PC-9 (cell line): ENCODE measurements at regions not wholly inside any gene's neighbourhood (a gene's known extent, or its start where the extent isn't known, plus 50 kb on each side); places are given as distances from the start of the nearest gene placed in this dataset.

Experiments used
- EZH2 ChIP-seq: fragments of 200-600 bp; sonication (generic); IDR thresholded peaks from 2 replicates; pipeline ENCODE4 v1.8.0; 2017; ENCODE audit warnings: antibody characterized with exemption, low read depth
- TF ChIP-seq, protein P1 (sequence below): fragments of 200-600 bp; sonication (generic); conservative IDR thresholded peaks from 2 replicates; pipeline ENCODE4 v1.6.1; 2017; ENCODE audit warnings: mixed run types, antibody characterized with exemption, mild to moderate bottlenecking, moderate library complexity

DNA sequence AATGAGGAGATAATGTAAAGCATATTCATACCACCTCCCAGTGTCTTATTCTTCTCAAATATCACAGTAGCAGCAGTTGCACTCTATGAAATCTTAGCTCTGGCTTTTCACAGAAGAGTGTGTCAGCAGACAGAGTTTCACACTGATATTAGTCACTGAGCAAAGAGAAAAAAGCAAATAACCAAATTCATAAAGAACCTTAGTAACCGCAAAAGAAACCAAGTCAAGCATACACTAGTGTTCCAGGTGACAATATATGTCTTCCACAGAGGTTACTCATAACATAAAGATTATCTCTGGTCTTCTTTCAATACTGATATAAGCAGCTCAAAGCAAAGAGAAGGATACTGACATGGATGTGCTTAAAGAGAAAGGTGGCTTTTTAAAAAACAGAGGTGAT, 181.7 kb upstream of the EDNRA start:
- TF ChIP-seq, protein P1, sequence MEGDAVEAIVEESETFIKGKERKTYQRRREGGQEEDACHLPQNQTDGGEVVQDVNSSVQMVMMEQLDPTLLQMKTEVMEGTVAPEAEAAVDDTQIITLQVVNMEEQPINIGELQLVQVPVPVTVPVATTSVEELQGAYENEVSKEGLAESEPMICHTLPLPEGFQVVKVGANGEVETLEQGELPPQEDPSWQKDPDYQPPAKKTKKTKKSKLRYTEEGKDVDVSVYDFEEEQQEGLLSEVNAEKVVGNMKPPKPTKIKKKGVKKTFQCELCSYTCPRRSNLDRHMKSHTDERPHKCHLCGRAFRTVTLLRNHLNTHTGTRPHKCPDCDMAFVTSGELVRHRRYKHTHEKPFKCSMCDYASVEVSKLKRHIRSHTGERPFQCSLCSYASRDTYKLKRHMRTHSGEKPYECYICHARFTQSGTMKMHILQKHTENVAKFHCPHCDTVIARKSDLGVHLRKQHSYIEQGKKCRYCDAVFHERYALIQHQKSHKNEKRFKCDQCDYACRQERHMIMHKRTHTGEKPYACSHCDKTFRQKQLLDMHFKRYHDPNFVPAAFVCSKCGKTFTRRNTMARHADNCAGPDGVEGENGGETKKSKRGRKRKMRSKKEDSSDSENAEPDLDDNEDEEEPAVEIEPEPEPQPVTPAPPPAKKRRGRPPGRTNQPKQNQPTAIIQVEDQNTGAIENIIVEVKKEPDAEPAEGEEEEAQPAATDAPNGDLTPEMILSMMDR = no peak
- TF ChIP-seq EZH2 = no peak
